GM23338 (cell line): ENCODE measurements at regions not wholly inside any gene's neighbourhood (a gene's known extent, or its start where the extent isn't known, plus 50 kb on each side); places are given as distances from the start of the nearest gene placed in this dataset.

Experiments used
- CTCF ChIP-seq, 2 experiments: fragments of 200-600 bp in 1 of 2; sonication (generic) in 1 of 2; conservative IDR thresholded peaks; 2 replicates each; pipeline versions ENCODE4 v1.5.1 to v1.6.1; 2016 to 2017; ENCODE audit warnings: antibody characterized with exemption in 2 of 2, low read depth in 2 of 2, mild to moderate bottlenecking in 2 of 2, moderate library complexity in 1 of 2
- EZH2 ChIP-seq: fragments of 200-600 bp; sonication (generic); IDR thresholded peaks from one replicate; pipeline ENCODE4 v1.8.0; 2017; ENCODE audit warnings: antibody characterized with exemption, mild to moderate bottlenecking, low read depth; ENCODE audit not compliant: unreplicated experiment
- POLR2AphosphoS5 ChIP-seq: IDR thresholded peaks from 2 replicates; pipeline ENCODE4 v1.6.1; 2016; ENCODE audit warnings: antibody characterized with exemption, low read depth
- TF ChIP-seq, protein P1 (sequence below): IDR thresholded peaks from one replicate; pipeline ENCODE4 v1.6.1; 2018; ENCODE audit warnings: antibody characterized with exemption; ENCODE audit not compliant: unreplicated experiment

DNA sequence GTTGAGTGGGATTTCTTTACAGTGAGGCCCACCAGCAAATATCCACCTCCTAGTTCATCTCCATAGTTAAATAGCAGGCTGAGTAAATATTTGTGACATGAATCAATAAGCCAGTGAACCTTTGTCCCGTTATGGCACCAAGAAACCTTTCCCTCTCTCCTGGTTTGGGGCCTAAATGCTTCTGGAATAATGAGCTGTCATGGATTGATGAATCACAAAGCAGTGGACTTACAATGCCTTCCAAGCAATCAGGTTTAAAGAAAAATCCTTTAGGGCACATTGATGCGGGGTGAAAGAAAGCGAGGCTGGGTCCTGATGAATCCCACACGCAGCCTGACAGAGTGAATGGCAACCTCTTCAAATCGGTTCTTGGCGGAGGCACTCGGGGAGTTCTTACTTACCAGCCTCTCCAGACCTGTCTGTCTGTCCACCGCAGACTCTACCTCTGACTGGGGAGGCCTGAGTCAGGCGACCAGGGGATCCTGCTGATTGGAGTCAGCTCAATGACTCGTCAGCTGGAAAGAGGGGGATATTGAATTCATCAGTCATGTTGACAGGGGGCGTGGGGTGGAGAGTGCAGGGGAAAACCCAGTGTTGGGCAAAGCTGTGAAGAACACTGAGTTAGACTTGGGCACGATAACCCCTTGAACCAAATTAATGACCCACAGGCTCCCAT, 247.3 kb downstream of the PLPP3 start:
- no peak for TF ChIP-seq POLR2AphosphoS5
- TF ChIP-seq EZH2 = no peak
- TF ChIP-seq, protein P1, sequence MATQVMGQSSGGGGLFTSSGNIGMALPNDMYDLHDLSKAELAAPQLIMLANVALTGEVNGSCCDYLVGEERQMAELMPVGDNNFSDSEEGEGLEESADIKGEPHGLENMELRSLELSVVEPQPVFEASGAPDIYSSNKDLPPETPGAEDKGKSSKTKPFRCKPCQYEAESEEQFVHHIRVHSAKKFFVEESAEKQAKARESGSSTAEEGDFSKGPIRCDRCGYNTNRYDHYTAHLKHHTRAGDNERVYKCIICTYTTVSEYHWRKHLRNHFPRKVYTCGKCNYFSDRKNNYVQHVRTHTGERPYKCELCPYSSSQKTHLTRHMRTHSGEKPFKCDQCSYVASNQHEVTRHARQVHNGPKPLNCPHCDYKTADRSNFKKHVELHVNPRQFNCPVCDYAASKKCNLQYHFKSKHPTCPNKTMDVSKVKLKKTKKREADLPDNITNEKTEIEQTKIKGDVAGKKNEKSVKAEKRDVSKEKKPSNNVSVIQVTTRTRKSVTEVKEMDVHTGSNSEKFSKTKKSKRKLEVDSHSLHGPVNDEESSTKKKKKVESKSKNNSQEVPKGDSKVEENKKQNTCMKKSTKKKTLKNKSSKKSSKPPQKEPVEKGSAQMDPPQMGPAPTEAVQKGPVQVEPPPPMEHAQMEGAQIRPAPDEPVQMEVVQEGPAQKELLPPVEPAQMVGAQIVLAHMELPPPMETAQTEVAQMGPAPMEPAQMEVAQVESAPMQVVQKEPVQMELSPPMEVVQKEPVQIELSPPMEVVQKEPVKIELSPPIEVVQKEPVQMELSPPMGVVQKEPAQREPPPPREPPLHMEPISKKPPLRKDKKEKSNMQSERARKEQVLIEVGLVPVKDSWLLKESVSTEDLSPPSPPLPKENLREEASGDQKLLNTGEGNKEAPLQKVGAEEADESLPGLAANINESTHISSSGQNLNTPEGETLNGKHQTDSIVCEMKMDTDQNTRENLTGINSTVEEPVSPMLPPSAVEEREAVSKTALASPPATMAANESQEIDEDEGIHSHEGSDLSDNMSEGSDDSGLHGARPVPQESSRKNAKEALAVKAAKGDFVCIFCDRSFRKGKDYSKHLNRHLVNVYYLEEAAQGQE = no peak
- no peak for TF ChIP-seq CTCF (conservative IDR thresholded peaks at IDR 0.05; ENCODE audit: low read depth in 2 of 2)
